GM21528 (cell line): ENCODE measurements at regions not wholly inside any gene's neighbourhood (a gene's known extent, or its start where the extent isn't known, plus 50 kb on each side); places are given as distances from the start of the nearest gene placed in this dataset.

ENCODE experiments used
- ATAC-seq: cut with Tn5 transposase; IDR thresholded peaks from one replicate; pipeline ENCODE4 v1.9.1; 2021; ENCODE audit warnings: mild to moderate bottlenecking, moderate library complexity; ENCODE audit not compliant: unreplicated experiment, low FRiP score

GRCh38 chr11:128269466-128269865 lies 317.9 kb downstream of the ETS1 start:
- no peak for ATAC-seq

- ATAC-seq, result no peak
These were observed 320.5 kb downstream of the ETS1 start for GRCh38 chr11:128266893-128267292.

GRCh38 chr11:128262463-128263345 lies 324.7 kb downstream of the ETS1 start:
- no peak for ATAC-seq

DNA sequence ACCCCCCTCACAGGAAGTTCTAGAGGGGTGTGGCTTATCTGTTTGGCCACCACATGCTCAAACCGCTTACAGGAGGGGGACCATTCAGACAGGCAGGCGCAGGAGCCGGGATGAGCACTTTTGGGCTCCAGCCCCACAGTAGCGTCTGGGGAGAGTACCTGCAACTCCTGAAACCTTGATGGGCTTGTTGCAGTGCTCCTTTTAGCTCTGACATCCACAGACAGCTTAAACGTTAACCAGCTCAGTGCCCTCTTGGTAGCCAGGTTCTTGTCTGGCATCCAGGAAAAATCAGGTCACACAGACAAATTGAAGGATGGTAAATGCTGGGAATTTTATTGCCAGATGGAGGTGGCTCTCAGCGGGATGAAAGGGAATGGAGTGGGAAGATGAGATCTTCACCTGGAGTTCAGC lies 326.3 kb downstream of the ETS1 start:
- no peak for ATAC-seq

DNA sequence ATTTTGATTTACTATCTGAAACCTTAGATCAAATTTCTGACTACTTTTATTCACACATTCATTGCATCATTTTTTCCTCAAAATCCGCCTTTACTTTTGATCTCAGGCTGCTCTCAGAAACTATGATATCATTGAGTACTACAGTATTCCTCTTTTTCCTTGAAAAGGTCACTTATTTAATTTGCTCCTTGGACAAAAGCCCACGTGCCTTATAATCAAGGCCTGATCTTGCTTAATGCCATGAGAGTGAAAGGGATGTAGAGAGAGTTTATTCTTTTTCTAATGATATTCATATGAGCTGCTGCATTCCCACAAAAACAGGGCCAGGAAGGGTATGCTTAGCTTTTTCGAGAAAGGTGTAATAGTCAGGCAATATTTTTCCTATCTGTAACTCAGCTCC lies 327.0 kb downstream of the ETS1 start:
- ATAC-seq, result no peak

DNA sequence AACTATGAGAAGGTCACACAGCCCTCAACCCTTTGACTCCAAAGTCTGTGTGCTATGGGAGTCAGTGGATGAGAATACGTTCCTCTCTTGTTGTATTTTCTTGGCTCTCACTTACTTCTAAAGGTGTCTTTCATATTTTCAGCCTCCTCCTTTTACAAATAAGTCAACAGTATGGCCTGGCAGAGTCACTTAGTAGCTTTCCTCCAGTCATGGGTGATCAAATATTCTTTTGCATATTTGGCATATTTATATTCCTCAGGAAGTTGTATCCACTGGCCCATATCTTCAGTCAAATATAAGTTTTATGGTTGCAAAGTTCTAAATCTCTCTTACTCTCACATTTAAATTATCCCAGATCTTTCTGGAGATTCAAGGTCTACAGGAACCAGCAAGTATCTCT lies 327.5 kb downstream of the ETS1 start:
- ATAC-seq, result no peak

DNA sequence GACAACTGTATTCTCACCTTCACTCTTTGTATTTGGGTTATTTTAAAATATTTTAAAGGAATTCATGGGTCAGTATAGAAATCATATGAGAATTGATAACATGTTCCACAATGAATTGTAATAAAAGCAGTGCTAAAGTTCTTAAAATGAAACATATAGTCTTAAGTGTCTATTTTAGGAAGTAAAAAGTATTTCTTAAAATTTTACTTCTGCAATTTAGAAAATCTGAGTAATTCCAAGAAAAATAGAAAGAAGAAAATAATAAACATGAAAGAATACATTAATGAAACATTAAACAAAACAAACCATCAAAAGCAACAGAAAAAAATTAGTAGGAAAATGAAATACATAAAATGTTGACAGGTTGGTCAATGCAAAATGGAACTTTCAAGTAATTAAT lies 332.4 kb downstream of the ETS1 start:
- ATAC-seq, result no peak

DNA sequence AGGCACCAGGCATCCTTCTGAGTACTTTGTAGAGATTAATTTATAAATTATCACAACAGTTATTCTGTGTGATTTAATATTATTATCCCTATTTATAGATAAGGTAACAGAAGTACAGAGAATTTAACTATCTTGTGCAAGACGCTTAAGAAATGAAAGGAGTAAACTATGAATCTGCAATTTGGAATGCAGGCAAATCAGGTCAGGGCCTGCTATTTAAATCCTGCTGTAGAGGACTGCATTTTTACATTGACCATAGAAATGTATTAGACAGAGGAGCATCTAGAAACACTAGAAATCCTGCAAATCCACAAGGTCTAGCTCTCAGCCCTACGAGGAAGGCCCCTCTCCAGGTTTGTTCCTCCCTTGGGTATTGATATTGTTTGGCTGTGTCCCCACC lies 336.2 kb downstream of the ETS1 start:
- no peak for ATAC-seq

GRCh38 chr11:128250482-128250881 lies 336.9 kb downstream of the ETS1 start:
- ATAC-seq, result no peak

- no peak for ATAC-seq
These were observed 340.4 kb downstream of the ETS1 start for GRCh38 chr11:128246810-128247594.

- no peak for ATAC-seq
These were observed 341.0 kb downstream of the ETS1 start for GRCh38 chr11:128246364-128246801.

DNA sequence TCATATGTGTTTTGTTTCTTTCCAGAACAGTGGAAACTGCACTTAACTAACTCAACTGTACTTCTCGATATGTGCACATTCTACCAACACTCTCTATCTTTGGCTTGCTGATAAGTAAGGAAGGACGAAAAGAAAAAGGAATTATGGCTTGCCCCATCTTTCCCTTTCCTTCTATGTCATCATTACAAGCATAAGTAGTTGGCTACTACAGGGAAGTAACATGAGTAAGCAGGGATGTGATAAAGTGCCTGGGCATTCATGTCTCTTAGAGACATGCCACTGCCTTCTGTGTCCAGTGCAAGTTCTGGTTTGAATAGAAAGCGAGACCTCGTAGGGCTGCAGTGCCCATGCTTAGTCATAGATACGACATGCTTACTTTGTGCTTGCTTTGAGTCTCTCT lies 342.5 kb downstream of the ETS1 start:
- no peak for ATAC-seq

DNA sequence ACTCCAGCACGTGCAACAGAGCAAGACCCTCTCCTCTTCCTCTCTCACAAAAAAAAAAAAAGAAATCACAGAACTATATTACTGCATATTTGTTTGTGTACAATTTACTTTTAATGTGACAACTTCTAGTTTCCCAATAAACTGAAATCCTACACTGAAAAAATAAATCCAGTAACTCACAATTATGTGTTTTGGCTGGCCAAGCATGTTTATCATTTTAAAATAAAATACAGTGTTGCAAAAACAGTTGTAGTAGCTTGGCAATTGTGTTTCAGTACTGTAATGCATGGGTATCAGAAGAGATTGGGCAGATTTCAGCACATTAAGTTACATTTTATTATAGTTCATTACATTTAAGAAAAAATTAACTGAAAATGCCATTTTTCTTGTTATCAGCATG lies 344.9 kb downstream of the ETS1 start:
- ATAC-seq, result no peak

GRCh38 chr11:128240546-128240945 lies 346.8 kb downstream of the ETS1 start:
- no peak for ATAC-seq

DNA sequence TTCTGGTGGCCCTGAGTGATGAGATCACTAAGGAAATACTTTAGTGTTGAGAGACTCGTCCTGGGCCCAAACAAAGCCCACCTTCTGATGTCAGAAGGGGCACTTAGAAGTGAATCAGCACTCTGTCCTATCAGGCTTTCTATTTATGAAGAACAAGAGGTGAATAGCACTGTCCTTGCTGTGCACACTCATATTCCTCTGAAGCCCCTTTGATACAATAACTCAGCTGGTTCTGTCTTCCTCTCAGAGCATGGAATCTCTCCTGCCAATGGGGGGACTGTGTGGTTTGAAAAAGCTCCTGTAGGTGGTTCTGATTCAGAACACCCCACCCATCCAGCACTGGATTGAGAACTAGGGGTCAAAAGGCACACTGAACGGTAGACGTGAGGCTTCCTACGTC lies 348.1 kb downstream of the ETS1 start:
- peak; percentile 17 for ATAC-seq

GRCh38 chr11:128238521-128239265 lies 348.7 kb downstream of the ETS1 start:
- ATAC-seq, result peak; percentile 52

- ATAC-seq, result no peak
These were observed 350.6 kb downstream of the ETS1 start for GRCh38 chr11:128236506-128237498.

DNA sequence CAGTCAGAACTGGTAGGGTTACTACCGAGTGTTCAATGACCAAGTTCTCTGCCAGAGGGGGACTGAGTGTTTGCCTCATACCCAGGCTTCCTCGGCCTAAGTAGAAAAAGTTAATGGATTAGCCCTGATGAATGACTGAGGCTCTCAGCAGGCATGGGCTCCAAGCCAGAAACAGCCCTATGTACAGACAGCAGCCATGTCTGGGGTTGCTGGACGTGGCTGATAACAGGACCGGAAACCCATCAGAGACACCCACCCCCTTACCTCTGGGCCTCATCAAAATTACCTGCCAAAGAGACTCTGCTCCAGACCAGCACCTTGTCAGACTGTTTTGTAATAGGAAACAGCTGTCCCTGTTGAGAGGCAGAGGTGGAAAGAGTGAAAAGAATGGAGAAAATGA lies 351.4 kb downstream of the ETS1 start:
- ATAC-seq, result no peak

DNA sequence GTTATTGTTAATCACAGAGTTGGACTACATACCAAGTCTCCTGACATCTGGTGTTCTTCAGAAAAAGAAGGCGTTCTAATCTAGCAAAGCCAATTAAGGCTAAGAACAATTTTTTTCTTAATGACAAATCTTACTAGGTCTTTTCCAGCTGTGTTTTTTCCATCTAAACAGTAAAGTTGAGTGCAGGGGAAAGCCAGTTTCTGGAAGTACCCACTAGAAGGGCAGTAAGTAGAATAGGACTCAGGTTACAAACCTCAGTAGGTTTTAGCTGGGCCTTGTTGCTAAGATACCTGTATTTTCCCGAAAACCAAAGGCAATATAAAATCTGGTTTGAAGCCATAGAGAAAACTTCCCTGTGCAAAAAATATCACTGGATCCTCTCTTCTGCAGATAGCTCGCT lies 351.9 kb downstream of the ETS1 start:
- ATAC-seq, result no peak

GRCh38 chr11:128234143-128234542 lies 353.2 kb downstream of the ETS1 start:
- ATAC-seq, result no peak
